Activated B cell treated with CpG ODN at 0.5 μM for 24 hours (primary cell): ENCODE measurements at regions not wholly inside any gene's neighbourhood (a gene's known extent, or its start where the extent isn't known, plus 50 kb on each side); places are given as distances from the start of the nearest gene placed in this dataset.
"Not testable (repeated sequence)": the region's sequence is repeated elsewhere in the genome, so short reads cannot be mapped to it uniquely, and the experiment has no call there.

Experiments used
- ATAC-seq: fragments of 200-7000 bp; cut with Tn5 transposase; one replicate; pipeline ENCODE4 v1.10.0; 2021; ENCODE audit warnings: low read depth, mild to moderate bottlenecking, moderate library complexity
- CTCF ChIA-PET: fragments of 350-600 bp; sonication (Branson Sonifier 250); formaldehyde crosslinking; loops from one replicate; lab custom pipeline; 2021; ENCODE audit warnings: antibody characterized with exemption; lab: Charles Lee
- POLR2A ChIA-PET: fragments of 350-600 bp; sonication (Branson Sonifier 250); formaldehyde crosslinking; loops from one replicate; lab custom pipeline; 2021; ENCODE audit warnings: antibody characterized with exemption; lab: Charles Lee
- DNase-seq: peaks from one replicate; pipeline ENCODE4 v3.0.0; 2022
- H3K27ac Mint-ChIP-seq: one replicate; pipeline ENCODE4 v1.8.0; 2020; ENCODE audit warnings: mixed read lengths
- H3K27me3 Mint-ChIP-seq: one replicate; pipeline ENCODE4 v1.8.0; 2021; ENCODE audit warnings: mixed read lengths
- H3K36me3 Mint-ChIP-seq: one replicate; pipeline ENCODE4 v1.8.0; 2021; ENCODE audit warnings: low read depth, mixed read lengths
- H3K4me1 Mint-ChIP-seq: one replicate; pipeline ENCODE4 v1.8.0; 2021; ENCODE audit warnings: mixed read lengths
- H3K4me3 Mint-ChIP-seq: one replicate; pipeline ENCODE4 v1.8.0; 2020; ENCODE audit warnings: mild to moderate bottlenecking, mixed read lengths
- H3K9me3 Mint-ChIP-seq: one replicate; pipeline ENCODE4 v1.8.0; 2020; ENCODE audit warnings: mixed read lengths
- CTCF ChIP-seq: fragments of 200-600 bp; IDR thresholded peaks from one replicate; pipeline ENCODE4 v1.8.0; 2022; ENCODE audit warnings: antibody characterized with exemption, mild to moderate bottlenecking
- intact Hi-C: fragments of 100-400 bp; cut with micrococcal nuclease; formaldehyde crosslinking; loops from one replicate; pipeline ENCODE4 v1.15.1; 2024

- DNase-seq (no peak), ATAC-seq (no peak)
- ChIA-PET POLR2A (no interaction called here), CTCF (no interaction called here)
- Mint-ChIP-seq H3K36me3 (peaks cover 2% of the 10 kb centered on the region), H3K27ac (no peak overlapping the region), H3K9me3 (peaks cover 26% of the 10 kb centered on the region), H3K4me1 (peaks cover under 1% of the 10 kb centered on the region), H3K4me3 (no peak overlapping the region), H3K27me3 (peaks cover 29% of the 10 kb centered on the region)
- TF ChIP-seq CTCF, result no peak
- intact Hi-C loops, result no loop called here
These were observed 74.3 kb upstream of the SLC24A4 start for GRCh38 chr14:92248696-92249095.

GRCh38 chr14:92250366-92250765 is 72.6 kb upstream of the SLC24A4 start:
- H3K27ac Mint-ChIP-seq, H3K4me3 Mint-ChIP-seq, POLR2A ChIA-PET, ATAC-seq, CTCF ChIA-PET, intact Hi-C loops, H3K4me1 Mint-ChIP-seq, DNase-seq, H3K36me3 Mint-ChIP-seq: not testable (repeated sequence)
- Mint-ChIP-seq H3K27me3 (peaks cover 43% of the 10 kb centered on the region), H3K9me3 (peaks cover 14% of the 10 kb centered on the region)

GRCh38 chr14:92252323-92252722 is 70.6 kb upstream of the SLC24A4 start:
- intact Hi-C loops, result no loop called here
- ChIA-PET POLR2A (no interaction called here), CTCF (no interaction called here)
- peaks cover 2% of the 10 kb centered on the region for H3K4me1 Mint-ChIP-seq
- DNase-seq (no peak), ATAC-seq (no peak)
- no peak for TF ChIP-seq CTCF
- H3K9me3 Mint-ChIP-seq, result no peaks in the 10 kb centered on the region
- H3K36me3 Mint-ChIP-seq, result no peaks in the 10 kb centered on the region
- H3K27ac Mint-ChIP-seq, result no peak overlapping the region
- H3K4me3 Mint-ChIP-seq, result no peak overlapping the region
- H3K27me3 Mint-ChIP-seq, result peaks cover 55% of the 10 kb centered on the region

GRCh38 chr14:92253381-92253894 is 69.5 kb upstream of the SLC24A4 start:
- Mint-ChIP-seq H3K36me3 (no peaks in the 10 kb centered on the region), H3K27me3 (peaks cover 55% of the 10 kb centered on the region), H3K4me1 (peaks cover 2% of the 10 kb centered on the region), H3K4me3 (no peak overlapping the region), H3K27ac (no peak overlapping the region), H3K9me3 (no peaks in the 10 kb centered on the region)
- DNase-seq (no peak), ATAC-seq (no peak)
- CTCF ChIA-PET, result no interaction called here
- POLR2A ChIA-PET, result no interaction called here
- no peak for TF ChIP-seq CTCF
- intact Hi-C loops, result no loop called here

GRCh38 chr14:92254786-92255185 is 68.2 kb upstream of the SLC24A4 start:
- intact Hi-C loops, result no loop called here
- H3K9me3 Mint-ChIP-seq, result no peaks in the 10 kb centered on the region
- ATAC-seq (no peak), DNase-seq (no peak)
- peaks cover 50% of the 10 kb centered on the region for H3K27me3 Mint-ChIP-seq
- H3K4me3 Mint-ChIP-seq, result no peak overlapping the region
- H3K4me1 Mint-ChIP-seq, result peaks cover 5% of the 10 kb centered on the region
- H3K27ac Mint-ChIP-seq, result no peak overlapping the region
- POLR2A ChIA-PET, result no interaction called here
- H3K36me3 Mint-ChIP-seq, result no peaks in the 10 kb centered on the region
- CTCF ChIA-PET, result no interaction called here
- TF ChIP-seq CTCF, result no peak

GRCh38 chr14:92258934-92259333 is 64.0 kb upstream of the SLC24A4 start:
- H3K27me3 Mint-ChIP-seq, result peaks cover 25% of the 10 kb centered on the region
- TF ChIP-seq CTCF, result no peak
- no peak for ATAC-seq
- H3K27ac Mint-ChIP-seq, result no peak overlapping the region
- CTCF ChIA-PET, result no interaction called here
- POLR2A ChIA-PET, result no interaction called here
- no peaks in the 10 kb centered on the region for H3K36me3 Mint-ChIP-seq
- no peaks in the 10 kb centered on the region for H3K9me3 Mint-ChIP-seq
- DNase-seq, result no peak
- H3K4me3 Mint-ChIP-seq, result no peak overlapping the region
- intact Hi-C loops, result no loop called here
- H3K4me1 Mint-ChIP-seq, result peaks cover 9% of the 10 kb centered on the region
